Upper lobe of left lung (tissue), 4 donors: ENCODE measurements at regions not wholly inside any gene's neighbourhood (a gene's known extent, or its start where the extent isn't known, plus 50 kb on each side); places are given as distances from the start of the nearest gene placed in this dataset.

ENCODE experiments used
- EP300 ChIP-seq, 4 donors: sonication (generic); formaldehyde crosslinking; IDR thresholded peaks; one replicate each; pipeline ENCODE4 v1.5.1; 2017; ENCODE audit warnings: antibody characterized with exemption in 4 of 4, control low read depth in 2 of 4
- TF ChIP-seq, protein P1 (sequence below), 6 experiments: fragments of 450-650 bp in 4 of 6; fragments of 200-600 bp in 2 of 6; sonication (generic) in 2 of 6; IDR thresholded peaks; one replicate each; pipeline ENCODE4 v1.5.1; 2016 to 2019; ENCODE audit warnings: antibody characterized with exemption in 6 of 6

DNA sequence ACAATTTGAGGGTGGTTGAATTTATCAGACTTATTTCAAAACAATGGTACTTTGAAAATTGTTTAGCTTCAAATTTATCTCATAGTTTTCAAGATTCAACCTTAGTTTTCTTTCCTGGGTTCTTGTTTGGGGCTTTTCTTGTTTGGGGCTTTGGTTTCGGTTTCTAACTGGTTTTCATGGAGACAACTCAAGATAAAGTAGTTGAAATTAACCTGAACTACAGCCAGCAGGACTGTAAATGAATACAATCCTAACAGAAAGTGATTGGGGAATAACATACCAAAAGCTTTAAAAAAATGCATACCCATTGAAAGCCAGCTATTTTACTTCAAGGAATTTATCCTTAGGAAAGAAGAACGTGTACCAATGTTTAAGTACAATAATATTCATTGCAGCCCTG is 133.5 kb upstream of the SLC14A2 start:
- TF ChIP-seq, protein P1, sequence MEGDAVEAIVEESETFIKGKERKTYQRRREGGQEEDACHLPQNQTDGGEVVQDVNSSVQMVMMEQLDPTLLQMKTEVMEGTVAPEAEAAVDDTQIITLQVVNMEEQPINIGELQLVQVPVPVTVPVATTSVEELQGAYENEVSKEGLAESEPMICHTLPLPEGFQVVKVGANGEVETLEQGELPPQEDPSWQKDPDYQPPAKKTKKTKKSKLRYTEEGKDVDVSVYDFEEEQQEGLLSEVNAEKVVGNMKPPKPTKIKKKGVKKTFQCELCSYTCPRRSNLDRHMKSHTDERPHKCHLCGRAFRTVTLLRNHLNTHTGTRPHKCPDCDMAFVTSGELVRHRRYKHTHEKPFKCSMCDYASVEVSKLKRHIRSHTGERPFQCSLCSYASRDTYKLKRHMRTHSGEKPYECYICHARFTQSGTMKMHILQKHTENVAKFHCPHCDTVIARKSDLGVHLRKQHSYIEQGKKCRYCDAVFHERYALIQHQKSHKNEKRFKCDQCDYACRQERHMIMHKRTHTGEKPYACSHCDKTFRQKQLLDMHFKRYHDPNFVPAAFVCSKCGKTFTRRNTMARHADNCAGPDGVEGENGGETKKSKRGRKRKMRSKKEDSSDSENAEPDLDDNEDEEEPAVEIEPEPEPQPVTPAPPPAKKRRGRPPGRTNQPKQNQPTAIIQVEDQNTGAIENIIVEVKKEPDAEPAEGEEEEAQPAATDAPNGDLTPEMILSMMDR (IDR thresholded peaks at IDR 0.05), result no peak
- TF ChIP-seq EP300 (IDR thresholded peaks at IDR 0.05), result no peak
